ENCODE measurements at regions not wholly inside any gene's neighbourhood (a gene's known extent, or its start where the extent isn't known, plus 50 kb on each side); places are given as distances from the start of the nearest gene placed in this dataset.

DNA sequence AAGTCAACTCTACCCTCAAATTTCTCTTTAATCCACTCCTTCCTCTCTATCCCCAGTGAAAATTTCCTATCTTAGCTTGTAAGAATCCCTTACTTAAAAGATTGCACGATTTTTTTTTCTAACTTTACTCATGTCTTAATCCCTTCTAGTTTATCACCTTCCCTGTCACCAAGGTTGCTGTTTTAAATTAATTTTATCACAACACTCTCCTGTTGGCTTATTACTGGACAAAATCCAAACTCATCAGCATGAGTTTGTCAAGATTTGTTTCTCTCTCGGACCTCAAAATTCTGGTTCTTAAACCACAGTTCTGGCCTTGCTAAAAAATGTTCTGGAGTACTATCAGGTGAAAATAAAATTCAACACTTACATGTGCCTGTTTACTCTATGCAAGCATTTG is 959.1 kb upstream of the SLC10A2 start:
- TF ChIP-seq ZNF645 (tag by site-specific recombination; IDR thresholded peaks at IDR 0.05) (no peak), ZNF146 (tag by site-specific recombination; IDR thresholded peaks at IDR 0.05) (no peak)
